GM12874 (cell line): ENCODE measurements at regions not wholly inside any gene's neighbourhood (a gene's known extent, or its start where the extent isn't known, plus 50 kb on each side); places are given as distances from the start of the nearest gene placed in this dataset.

ENCODE experiments used
- CTCF ChIP-seq: IDR thresholded peaks from 2 replicates; pipeline ENCODE4 v1.5.1; 2011; ENCODE audit warnings: low read depth, mild to moderate bottlenecking, control low read depth, low read length, moderate library complexity; ENCODE audit not compliant: insufficient read depth

- TF ChIP-seq CTCF: no peak
These were observed 291.0 kb downstream of the ADGRL2 start for GRCh38 chr1:82091729-82092128.

- no peak for TF ChIP-seq CTCF
These were observed 290.5 kb downstream of the ADGRL2 start for GRCh38 chr1:82091265-82091664.

DNA sequence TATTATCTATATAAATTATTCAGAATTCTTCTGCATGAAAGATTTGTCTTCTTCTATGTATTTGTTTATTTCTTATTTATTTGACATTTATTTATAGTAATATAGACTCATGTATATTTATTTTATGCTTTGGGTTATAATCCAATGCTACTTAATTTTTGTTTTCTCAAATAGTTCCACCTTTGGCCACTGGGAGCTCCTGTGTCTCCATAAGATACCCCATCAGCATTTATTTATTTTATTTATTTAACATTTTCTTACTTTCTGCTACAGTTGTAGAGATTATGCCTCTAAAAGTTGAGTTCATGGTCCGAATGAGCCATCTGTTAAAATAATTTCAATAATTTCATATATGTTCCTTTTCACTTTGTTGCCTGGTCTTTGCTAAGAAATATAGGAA is 289.4 kb downstream of the ADGRL2 start:
- TF ChIP-seq CTCF: no peak

DNA sequence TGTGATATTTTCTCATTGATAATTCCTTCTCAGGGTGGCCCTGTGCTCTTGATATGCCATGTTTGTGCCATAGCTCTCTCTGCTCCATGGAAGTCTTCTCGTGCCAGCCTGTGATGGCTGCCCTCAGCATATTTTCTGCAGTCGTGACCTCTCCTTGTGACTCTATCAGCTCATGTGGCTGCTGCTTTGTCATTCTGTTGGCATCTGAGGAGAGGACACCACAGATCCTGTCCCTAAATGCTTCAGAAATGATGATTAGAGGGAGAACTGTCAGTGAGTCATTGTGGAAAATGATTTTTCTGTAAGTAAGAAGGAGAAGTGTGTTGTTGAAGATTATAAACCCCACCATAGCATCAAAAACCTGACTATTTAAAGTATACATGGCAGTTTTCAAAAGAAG is 286.0 kb downstream of the ADGRL2 start:
- no peak for TF ChIP-seq CTCF

- no peak for TF ChIP-seq CTCF
These were observed 278.9 kb downstream of the ADGRL2 start for GRCh38 chr1:82079607-82080006.

- TF ChIP-seq CTCF: no peak
These were observed 272.9 kb downstream of the ADGRL2 start for GRCh38 chr1:82073659-82074058.

DNA sequence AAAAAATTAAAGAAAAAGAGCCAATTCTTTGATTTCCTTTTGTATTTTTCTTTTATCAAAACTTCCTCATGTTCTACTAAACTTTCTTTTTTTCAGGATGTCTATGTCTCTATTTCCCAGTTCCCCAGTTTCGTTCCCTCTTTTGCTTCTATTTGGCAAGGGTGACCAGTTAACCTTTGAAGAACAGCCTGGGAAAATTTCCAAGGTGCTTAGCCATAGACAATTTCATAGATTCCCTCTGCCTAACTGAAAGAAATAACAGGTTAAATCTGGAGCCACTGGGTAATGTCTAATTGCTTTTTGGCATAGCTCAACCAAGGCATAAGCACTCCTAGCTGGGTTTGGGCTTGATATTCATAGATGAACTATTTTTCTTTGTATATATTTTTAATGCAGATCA is 272.3 kb downstream of the ADGRL2 start:
- TF ChIP-seq CTCF: no peak

DNA sequence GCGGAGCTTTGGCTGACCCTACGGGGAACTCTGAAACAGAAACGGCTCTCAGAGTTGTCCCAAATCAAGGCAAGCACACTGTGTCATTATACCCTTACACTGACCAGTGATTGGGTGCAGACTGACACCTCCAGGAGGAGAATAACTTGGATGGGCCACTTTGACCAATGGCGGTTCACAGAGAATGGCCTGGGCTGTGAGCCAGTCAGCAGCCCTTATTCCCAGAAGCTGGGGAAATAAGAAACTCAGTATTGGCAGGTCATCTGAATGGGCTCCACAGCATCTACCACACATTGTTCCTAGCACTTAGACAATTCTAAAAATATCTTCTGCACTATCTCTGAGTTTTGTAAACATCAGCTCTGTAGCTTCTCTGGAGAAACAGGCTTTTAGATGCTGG is 265.2 kb downstream of the ADGRL2 start:
- no peak for TF ChIP-seq CTCF
